Suppressor macrophage treated with lipopolysaccharide for 1 hour (primary cell): ENCODE measurements at regions not wholly inside any gene's neighbourhood (a gene's known extent, or its start where the extent isn't known, plus 50 kb on each side); places are given as distances from the start of the nearest gene placed in this dataset.

Experiments used
- DNase-seq, 3 donors: peaks; one replicate each; pipeline ENCODE4 v3.0.0-alpha.2; 2020 to 2022

GRCh38 chr5:50964746-50965653, 298.6 kb downstream of the PARP8 start:
- no peak for DNase-seq

- no peak for DNase-seq
Observed at GRCh38 chr5:50965654-50966375, 299.4 kb downstream of the PARP8 start.

GRCh38 chr5:50967009-50967562, 300.6 kb downstream of the PARP8 start:
- DNase-seq = no peak

- DNase-seq = peak; percentile 56 to 67 (median 59)
Observed at GRCh38 chr5:50967563-50968355, 301.3 kb downstream of the PARP8 start.

- DNase-seq = no peak
Observed at GRCh38 chr5:50968356-50969149, 302.1 kb downstream of the PARP8 start.

- DNase-seq = no peak
Observed at GRCh38 chr5:50969151-50970031, 303.0 kb downstream of the PARP8 start.

- no peak for DNase-seq
Observed at GRCh38 chr5:50975840-50976239, 309.4 kb downstream of the PARP8 start.

GRCh38 chr5:50978924-50979323, 312.5 kb downstream of the PARP8 start:
- DNase-seq = no peak

- DNase-seq = no peak
Observed at GRCh38 chr5:50984640-50985039, 318.2 kb downstream of the PARP8 start.

GRCh38 chr5:50990296-50990924, 324.0 kb downstream of the PARP8 start:
- DNase-seq = no peak

- DNase-seq = no peak
Observed at GRCh38 chr5:50995285-50995942, 329.0 kb downstream of the PARP8 start.

- no peak for DNase-seq
Observed at GRCh38 chr5:51001227-51001923, 334.9 kb downstream of the PARP8 start.

- no peak for DNase-seq
Observed at GRCh38 chr5:51002368-51002767, 335.9 kb downstream of the PARP8 start.

- DNase-seq = no peak
Observed at GRCh38 chr5:51013036-51013435, 346.6 kb downstream of the PARP8 start.

GRCh38 chr5:51018423-51018822, 352.0 kb downstream of the PARP8 start:
- no peak for DNase-seq

GRCh38 chr5:51024263-51024662, 357.8 kb downstream of the PARP8 start:
- DNase-seq = no peak

GRCh38 chr5:51027271-51027670, 356.0 kb upstream of the ISL1 start:
- no peak for DNase-seq

- DNase-seq = no peak
Observed at GRCh38 chr5:51028394-51028793, 354.9 kb upstream of the ISL1 start.

GRCh38 chr5:51033215-51033614, 350.0 kb upstream of the ISL1 start:
- DNase-seq = no peak
